COR-L47 (cell line): ENCODE measurements at regions not wholly inside any gene's neighbourhood (a gene's known extent, or its start where the extent isn't known, plus 50 kb on each side); places are given as distances from the start of the nearest gene placed in this dataset.
A peak's percentile ranks its signal among the peaks of the same experiment; 100 is the strongest.

Experiments
- DNase-seq: peaks from one replicate; lab custom pipeline; 2025; lab: John Stamatoyannopoulos, UW

- no peak for DNase-seq
These were observed 100.8 kb upstream of the TENM3 start for GRCh38 chr4:182142176-182143085.

GRCh38 chr4:182143086-182143821 is 99.9 kb upstream of the TENM3 start:
- DNase-seq: no peak

- DNase-seq: peak; percentile 76
These were observed 99.2 kb upstream of the TENM3 start for GRCh38 chr4:182143822-182144625.

GRCh38 chr4:182144626-182145333 is 98.4 kb upstream of the TENM3 start:
- DNase-seq: peak; percentile 65

GRCh38 chr4:182145334-182145905 is 97.8 kb upstream of the TENM3 start:
- DNase-seq: no peak

- DNase-seq: no peak
These were observed 95.8 kb upstream of the TENM3 start for GRCh38 chr4:182147391-182147790.

GRCh38 chr4:182150645-182151044 is 92.6 kb upstream of the TENM3 start:
- no peak for DNase-seq

- no peak for DNase-seq
These were observed 87.4 kb upstream of the TENM3 start for GRCh38 chr4:182155806-182156205.

- DNase-seq: no peak
These were observed 80.0 kb upstream of the TENM3 start for GRCh38 chr4:182163180-182163579.

- no peak for DNase-seq
These were observed 73.6 kb upstream of the TENM3 start for GRCh38 chr4:182169572-182169971.

- DNase-seq: no peak
These were observed 73.2 kb upstream of the TENM3 start for GRCh38 chr4:182169987-182170386.

GRCh38 chr4:182170417-182170935 is 72.7 kb upstream of the TENM3 start:
- DNase-seq: no peak

GRCh38 chr4:182174979-182175378 is 68.2 kb upstream of the TENM3 start:
- no peak for DNase-seq

- no peak for DNase-seq
These were observed 67.2 kb upstream of the TENM3 start for GRCh38 chr4:182175788-182176519.

GRCh38 chr4:182177166-182177565 is 66.0 kb upstream of the TENM3 start:
- no peak for DNase-seq

- peak; percentile 32 for DNase-seq
These were observed 64.1 kb upstream of the TENM3 start for GRCh38 chr4:182179105-182179504.

- no peak for DNase-seq
These were observed 63.5 kb upstream of the TENM3 start for GRCh38 chr4:182179751-182180150.

GRCh38 chr4:182185491-182185890 is 57.7 kb upstream of the TENM3 start:
- no peak for DNase-seq

GRCh38 chr4:182187674-182188073 is 55.5 kb upstream of the TENM3 start:
- DNase-seq: no peak

GRCh38 chr4:182188622-182189021 is 54.6 kb upstream of the TENM3 start:
- no peak for DNase-seq
